HG02870 (cell line): ENCODE measurements at regions not wholly inside any gene's neighbourhood (a gene's known extent, or its start where the extent isn't known, plus 50 kb on each side); places are given as distances from the start of the nearest gene placed in this dataset.
"Not testable (repeated sequence)": the region's sequence is repeated elsewhere in the genome, so short reads cannot be mapped to it uniquely, and the experiment has no call there.

Experiments
- ATAC-seq: cut with Tn5 transposase; IDR thresholded peaks from one replicate; pipeline ENCODE4 v1.9.1; 2021; ENCODE audit warnings: mild to moderate bottlenecking, moderate library complexity; ENCODE audit not compliant: unreplicated experiment

GRCh38 chr3:145190138-145190537, 970.8 kb downstream of the PLOD2 start:
- ATAC-seq: no peak

GRCh38 chr3:145190761-145191160, 970.2 kb downstream of the PLOD2 start:
- ATAC-seq: no peak

- no peak for ATAC-seq
Observed at GRCh38 chr3:145191543-145191942, 969.4 kb downstream of the PLOD2 start.

GRCh38 chr3:145197051-145197820, 963.7 kb downstream of the PLOD2 start:
- no peak for ATAC-seq

- no peak for ATAC-seq
Observed at GRCh38 chr3:145197821-145198220, 963.2 kb downstream of the PLOD2 start.

- no peak for ATAC-seq
Observed at GRCh38 chr3:145209561-145209960, 951.4 kb downstream of the PLOD2 start.

GRCh38 chr3:145219355-145220235, 941.4 kb downstream of the PLOD2 start:
- no peak for ATAC-seq

GRCh38 chr3:145224886-145225285, 936.1 kb downstream of the PLOD2 start:
- no peak for ATAC-seq

GRCh38 chr3:145243875-145244274, 917.1 kb downstream of the PLOD2 start:
- no peak for ATAC-seq

- no peak for ATAC-seq
Observed at GRCh38 chr3:145244327-145244726, 916.7 kb downstream of the PLOD2 start.

GRCh38 chr3:145246291-145246690, 914.7 kb downstream of the PLOD2 start:
- ATAC-seq: no peak

- ATAC-seq: no peak
Observed at GRCh38 chr3:145248928-145249327, 912.1 kb downstream of the PLOD2 start.

- ATAC-seq: no peak
Observed at GRCh38 chr3:145251311-145251710, 909.7 kb downstream of the PLOD2 start.

- not testable (repeated sequence) for ATAC-seq
Observed at GRCh38 chr3:145257967-145258366, 903.0 kb downstream of the PLOD2 start.

- no peak for ATAC-seq
Observed at GRCh38 chr3:145259166-145259880, 901.7 kb downstream of the PLOD2 start.

GRCh38 chr3:145263458-145263857, 897.5 kb downstream of the PLOD2 start:
- not testable (repeated sequence) for ATAC-seq

GRCh38 chr3:145266368-145266767, 894.6 kb downstream of the PLOD2 start:
- ATAC-seq: no peak

GRCh38 chr3:145269106-145269505, 891.9 kb downstream of the PLOD2 start:
- ATAC-seq: no peak

- no peak for ATAC-seq
Observed at GRCh38 chr3:145272684-145273083, 888.3 kb downstream of the PLOD2 start.

- no peak for ATAC-seq
Observed at GRCh38 chr3:145282505-145282904, 878.5 kb downstream of the PLOD2 start.

- peak; percentile 67 for ATAC-seq
Observed at GRCh38 chr3:145286937-145287336, 874.0 kb downstream of the PLOD2 start.
